SK-N-SH (cell line): ENCODE measurements at regions not wholly inside any gene's neighbourhood (a gene's known extent, or its start where the extent isn't known, plus 50 kb on each side); places are given as distances from the start of the nearest gene placed in this dataset.

Source experiments
- CTCF ChIA-PET: fragments of 300-600, 350-600 bp; formaldehyde crosslinking; extraction: SDS; loops from one replicate; lab custom pipeline; 2021; lab: Yijun Ruan, JAX
- POLR2A ChIA-PET: fragments of 350-600 bp; sonication (Branson Sonifier 250); formaldehyde crosslinking; extraction: SDS; loops from one replicate; lab custom pipeline; 2020; ENCODE audit warnings: antibody characterized with exemption, inconsistent platforms; lab: Yijun Ruan, JAX
- DNase-seq: peaks from one replicate; pipeline ENCODE4 v3.0.0; 2012
- H2AFZ ChIP-seq: fragments of 200-600 bp; sonication (generic); 2 replicates; pipeline ENCODE4 v1.8.1; 2016; ENCODE audit warnings: antibody characterized with exemption, mild to moderate bottlenecking, low read depth
- H3F3A ChIP-seq: fragments of 200-600 bp; sonication (generic); replicated peaks from 2 replicates; pipeline ENCODE3; 2016; ENCODE audit warnings: antibody characterized with exemption, mild to moderate bottlenecking; ENCODE audit not compliant: insufficient read depth
- H3K27ac ChIP-seq, 2 experiments: fragments of 200-500 bp in 1 of 2; fragments of 200-600 bp in 1 of 2; sonication (Bioruptor generic) in 1 of 2; sonication (generic), shearing (Covaris generic) in 1 of 2; 2 replicates each; pipeline versions ENCODE4 v1.5.1 to v1.6.1; 2014 to 2016; ENCODE audit warnings: low read depth in 2 of 2, inconsistent platforms in 1 of 2, low read length in 1 of 2, mild to moderate bottlenecking in 1 of 2, mixed read lengths in 1 of 2
- H3K27me3 ChIP-seq: fragments of 200-600 bp; sonication (generic), shearing (Covaris generic); 2 replicates; pipeline ENCODE4 v1.6.1; 2016; ENCODE audit warnings: mixed run types; ENCODE audit not compliant: insufficient read depth
- H3K36me3 ChIP-seq, 2 experiments: fragments of 200-500 bp in 1 of 2; fragments of 200-600 bp in 1 of 2; sonication (Bioruptor generic) in 1 of 2; sonication (generic) in 1 of 2; replicated peaks in 1 of 2; 2 replicates each; pipeline versions ENCODE3 to v1.5.1; 2014 to 2016; ENCODE audit warnings: low read length in 1 of 2, mild to moderate bottlenecking in 1 of 2; ENCODE audit not compliant: insufficient read depth in 2 of 2, control insufficient read depth in 1 of 2
- H3K4me1 ChIP-seq, 2 experiments: fragments of 200-500 bp in 1 of 2; fragments of 200-600 bp in 1 of 2; sonication (Bioruptor generic) in 1 of 2; sonication (generic), shearing (Covaris generic) in 1 of 2; 2 replicates each; pipeline versions ENCODE4 v1.5.1 to v1.6.1; 2014 to 2016; ENCODE audit warnings: low read depth in 1 of 2, low read length in 1 of 2, mixed run types in 1 of 2; ENCODE audit not compliant: insufficient read depth in 2 of 2, control insufficient read depth in 1 of 2
- H3K4me2 ChIP-seq: fragments of 200-600 bp; sonication (generic), shearing (Covaris generic); 2 replicates; pipeline ENCODE4 v1.6.1; 2017; ENCODE audit warnings: mixed run types
- H3K4me3 ChIP-seq, 2 experiments: fragments of 200-500 bp in 1 of 2; fragments of 200-600 bp in 1 of 2; sonication (Bioruptor generic) in 1 of 2; sonication (generic), shearing (Covaris generic) in 1 of 2; 2 replicates each; pipeline versions ENCODE4 v1.5.1 to v1.8.1; 2014 to 2016; ENCODE audit warnings: low read depth in 2 of 2, inconsistent platforms in 1 of 2, low read length in 1 of 2, mild to moderate bottlenecking in 1 of 2, mixed read lengths in 1 of 2, moderate library complexity in 1 of 2
- H3K79me2 ChIP-seq: fragments of 200-600 bp; sonication (generic); 2 replicates; pipeline ENCODE4 v1.8.1; 2017; ENCODE audit warnings: mild to moderate bottlenecking; ENCODE audit not compliant: insufficient read depth
- H3K9ac ChIP-seq: fragments of 200-600 bp; sonication (generic); 2 replicates; pipeline ENCODE4 v1.6.1; 2017; ENCODE audit warnings: mixed run types
- H3K9me2 ChIP-seq: fragments of 200-600 bp; sonication (generic); 2 replicates; pipeline ENCODE4 v1.6.1; 2017; ENCODE audit warnings: mixed run types
- H3K9me3 ChIP-seq: fragments of 200-600 bp; sonication (generic); 2 replicates; pipeline ENCODE4 v1.6.1; 2017; ENCODE audit warnings: mixed run types, mild to moderate bottlenecking, moderate library complexity
- H4K20me1 ChIP-seq: fragments of 200-600 bp; sonication (generic); 2 replicates; pipeline ENCODE4 v1.6.1; 2017; ENCODE audit warnings: mild to moderate bottlenecking, mixed run types; ENCODE audit not compliant: insufficient read depth
- MAX ChIP-seq: IDR thresholded peaks from 2 replicates; pipeline ENCODE4 v1.4.0; 2012; ENCODE audit warnings: low read depth
- MXI1 ChIP-seq: IDR thresholded peaks from 2 replicates; pipeline ENCODE4 v1.6.1; 2012; ENCODE audit warnings: mild to moderate bottlenecking, low read depth, low read length, improper control_type of control experiment
- PBX3 ChIP-seq: IDR thresholded peaks from 2 replicates; pipeline ENCODE4; 2012
- POLR2AphosphoS5 ChIP-seq: IDR thresholded peaks from 2 replicates; pipeline ENCODE4 v1.6.1; 2012; ENCODE audit warnings: low read depth, low read length
- USF2 ChIP-seq: fragments of 150-350 bp; IDR thresholded peaks from 2 replicates; pipeline ENCODE4 v1.6.1; 2017; ENCODE audit warnings: antibody characterized with exemption, low read length, low read depth, borderline replicate concordance
- WGBS: methylation state at CpG from one replicate; pipeline ENCODE4 v1.1.6; 2017; ENCODE audit warnings: low lambda C conversion rate; 5-methylcytosine and 5-hydroxymethylcytosine counted together

GRCh38 chr4:137253949-137254348 lies 278.3 kb downstream of the PCDH18 start:
- no peak for DNase-seq

GRCh38 chr4:137249112-137249511 lies 283.2 kb downstream of the PCDH18 start:
- POLR2A ChIA-PET: no interaction called here

More at GRCh38 chr4:137253949-137254348, 278.3 kb downstream of the PCDH18 start:
- Histone ChIP-seq H3K4me1 (no peaks in the 10 kb centered on the region; a peak in 1 of 4 replicates), H3K27me3 (no peaks in the 10 kb centered on the region), H3K9me2 (no peaks in the 10 kb centered on the region), H3K4me2 (no peak overlapping the region), H3K4me3 (no peak overlapping the region), H3K9me3 (no peaks in the 10 kb centered on the region), H3K9ac (no peak overlapping the region), H3F3A (no peaks in the 10 kb centered on the region), H3K36me3 (no peaks in the 10 kb centered on the region), H4K20me1 (no peaks in the 10 kb centered on the region), H3K79me2 (no peaks in the 10 kb centered on the region), H2AFZ (no peak overlapping the region), H3K27ac (no peak overlapping the region)
- TF ChIP-seq USF2: no peak
- ChIA-PET CTCF (interaction anchor here (0.6 to 1.4 kb wide), 2 partner anchors 19 to 401 kb away, joined by 3 read pairs; no protein-coding TSS in a partner anchor), POLR2A (no interaction called here)

GRCh38 chr4:137238456-137239162 lies 293.7 kb downstream of the PCDH18 start:
- no peaks in the 10 kb centered on the region for H3K9me3 ChIP-seq
- ChIA-PET CTCF (interaction anchor here (1.1 kb wide), 1 partner anchor 11 kb away, joined by 3 read pairs; no protein-coding TSS in a partner anchor), POLR2A (no interaction called here)
- no peak overlapping the region for H3K4me3 ChIP-seq
- no peaks in the 10 kb centered on the region for H3F3A ChIP-seq
- H3K36me3 ChIP-seq: no peaks in the 10 kb centered on the region
- no peaks in the 10 kb centered on the region for H3K79me2 ChIP-seq
- no peaks in the 10 kb centered on the region for H3K27me3 ChIP-seq
- no peak overlapping the region for H3K9ac ChIP-seq
- no peaks in the 10 kb centered on the region for H4K20me1 ChIP-seq
- no peaks in the 10 kb centered on the region for H3K4me1 ChIP-seq
- WGBS: 83% methylated on average over 6 of the region's 6 CpGs
- no peak overlapping the region for H2AFZ ChIP-seq
- no peak overlapping the region for H3K4me2 ChIP-seq
- H3K27ac ChIP-seq: no peak overlapping the region
- no peaks in the 10 kb centered on the region for H3K9me2 ChIP-seq
- TF ChIP-seq POLR2AphosphoS5 (no peak), MAX (no peak)
- TF ChIP-seq, all 33 proteins: peak for 0
- no peak for DNase-seq

More at GRCh38 chr4:137249112-137249511, 283.2 kb downstream of the PCDH18 start:
- H3K79me2 ChIP-seq: no peaks in the 10 kb centered on the region
- H4K20me1 ChIP-seq: no peaks in the 10 kb centered on the region
- no peak overlapping the region for H3K4me2 ChIP-seq
- no peak overlapping the region for H2AFZ ChIP-seq
- H3K27ac ChIP-seq: no peak overlapping the region
- WGBS: 73% methylated on average over 2 of the region's 2 CpGs
- TF ChIP-seq PBX3 (0 out of 2 replicates have a peak, but pooled peaks have one; percentile 2), MXI1 (no peak)
- H3K36me3 ChIP-seq: no peaks in the 10 kb centered on the region
- no peak overlapping the region for H3K9ac ChIP-seq
- no peak for DNase-seq
- CTCF ChIA-PET: no interaction called here
- no peaks in the 10 kb centered on the region for H3K4me1 ChIP-seq
- no peaks in the 10 kb centered on the region for H3F3A ChIP-seq
- H3K9me3 ChIP-seq: no peaks in the 10 kb centered on the region
- no peak overlapping the region for H3K4me3 ChIP-seq
- no peaks in the 10 kb centered on the region for H3K27me3 ChIP-seq
- no peaks in the 10 kb centered on the region for H3K9me2 ChIP-seq
